Activated T-helper 1 cell treated with anti-CD3 and anti-CD28 coated beads, Interleukin-2, amount 50 U/mL, for 16 hours (primary cell): ENCODE measurements at regions not wholly inside any gene's neighbourhood (a gene's known extent, or its start where the extent isn't known, plus 50 kb on each side); places are given as distances from the start of the nearest gene placed in this dataset.

ENCODE experiments used
- DNase-seq, 2 donors: peaks; one replicate each; pipeline ENCODE4 v3.0.0-alpha.2; 2020; ENCODE audit warnings: low read depth in 1 of 2, low spot score in 1 of 2

- DNase-seq: no peak
Observed at GRCh38 chr11:32002311-32002710, 88.6 kb upstream of the RCN1 start.

- no peak for DNase-seq
Observed at GRCh38 chr11:31997955-31998354, 92.9 kb upstream of the RCN1 start.

GRCh38 chr11:31996159-31996881 is 94.6 kb upstream of the RCN1 start:
- DNase-seq: no peak

GRCh38 chr11:31995525-31996094 is 95.3 kb upstream of the RCN1 start:
- DNase-seq: no peak

GRCh38 chr11:31995032-31995431 is 95.8 kb upstream of the RCN1 start:
- no peak for DNase-seq

- DNase-seq: no peak
Observed at GRCh38 chr11:31987118-31988005, 103.5 kb upstream of the RCN1 start.

- no peak for DNase-seq
Observed at GRCh38 chr11:31986201-31986889, 104.5 kb upstream of the RCN1 start.

- DNase-seq: no peak
Observed at GRCh38 chr11:31981457-31981856, 109.4 kb upstream of the RCN1 start.

- DNase-seq: no peak
Observed at GRCh38 chr11:31977343-31977742, 113.5 kb upstream of the RCN1 start.

- no peak for DNase-seq
Observed at GRCh38 chr11:31974366-31975136, 116.3 kb upstream of the RCN1 start.

GRCh38 chr11:31973172-31973571 is 117.7 kb upstream of the RCN1 start:
- no peak for DNase-seq

GRCh38 chr11:31972623-31973022 is 118.3 kb upstream of the RCN1 start:
- no peak for DNase-seq

- DNase-seq: no peak
Observed at GRCh38 chr11:31969359-31969702, 121.5 kb upstream of the RCN1 start.

GRCh38 chr11:31968461-31969358 is 122.2 kb upstream of the RCN1 start:
- no peak for DNase-seq

- DNase-seq: no peak
Observed at GRCh38 chr11:31967404-31968130, 123.3 kb upstream of the RCN1 start.

GRCh38 chr11:31966846-31967245 is 124.0 kb upstream of the RCN1 start:
- no peak for DNase-seq

GRCh38 chr11:31964181-31964580 is 126.7 kb upstream of the RCN1 start:
- no peak for DNase-seq

GRCh38 chr11:31960126-31960525 is 130.7 kb upstream of the RCN1 start:
- DNase-seq: no peak

- DNase-seq: no peak
Observed at GRCh38 chr11:31959716-31960115, 131.2 kb upstream of the RCN1 start.
